Eye (tissue), 1 donor: ENCODE measurements at regions not wholly inside any gene's neighbourhood (a gene's known extent, or its start where the extent isn't known, plus 50 kb on each side); places are given as distances from the start of the nearest gene placed in this dataset.

Experiments
- DNase-seq: peaks from one replicate; pipeline ENCODE4 v3.0.0-alpha.2; 2015

DNA sequence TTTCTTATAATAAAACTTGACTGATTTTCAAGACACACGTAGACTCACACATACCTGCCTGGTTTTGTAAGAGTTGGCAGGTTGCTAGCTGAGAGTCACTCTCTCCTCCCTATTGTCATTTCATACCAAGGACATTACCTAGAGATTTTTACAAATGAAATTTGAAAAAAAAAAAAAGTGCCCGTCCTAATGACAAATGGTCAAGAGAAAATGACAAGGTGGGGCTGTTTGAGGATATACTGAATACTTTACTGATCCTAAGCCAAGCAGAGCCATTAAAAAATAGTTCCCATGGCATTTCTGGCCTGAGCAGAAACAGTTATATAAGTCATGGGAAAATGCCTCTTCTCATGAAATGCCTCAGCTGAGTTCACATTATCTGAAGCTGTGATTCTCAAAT lies 150.2 kb downstream of the DYRK2 start:
- DNase-seq = no peak

DNA sequence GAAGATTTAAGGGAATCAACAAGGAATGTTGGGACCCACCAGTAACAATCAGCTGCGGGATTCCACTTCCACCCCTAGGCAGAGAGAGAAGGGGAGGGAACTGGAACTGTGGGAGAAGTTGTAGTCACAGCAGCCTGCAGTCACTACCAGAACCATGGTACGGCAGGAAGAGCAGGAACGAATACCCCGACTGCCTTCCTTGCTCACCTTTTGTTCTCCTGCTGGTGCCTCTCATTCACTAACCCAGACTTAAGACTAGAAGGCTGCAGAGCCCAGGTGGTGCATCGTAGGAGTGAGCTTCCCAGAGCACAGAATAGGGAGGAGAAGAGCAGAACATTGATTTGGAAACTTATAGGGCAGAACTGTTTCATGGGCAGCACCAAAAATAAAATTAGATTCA lies 154.2 kb downstream of the DYRK2 start:
- DNase-seq = no peak

DNA sequence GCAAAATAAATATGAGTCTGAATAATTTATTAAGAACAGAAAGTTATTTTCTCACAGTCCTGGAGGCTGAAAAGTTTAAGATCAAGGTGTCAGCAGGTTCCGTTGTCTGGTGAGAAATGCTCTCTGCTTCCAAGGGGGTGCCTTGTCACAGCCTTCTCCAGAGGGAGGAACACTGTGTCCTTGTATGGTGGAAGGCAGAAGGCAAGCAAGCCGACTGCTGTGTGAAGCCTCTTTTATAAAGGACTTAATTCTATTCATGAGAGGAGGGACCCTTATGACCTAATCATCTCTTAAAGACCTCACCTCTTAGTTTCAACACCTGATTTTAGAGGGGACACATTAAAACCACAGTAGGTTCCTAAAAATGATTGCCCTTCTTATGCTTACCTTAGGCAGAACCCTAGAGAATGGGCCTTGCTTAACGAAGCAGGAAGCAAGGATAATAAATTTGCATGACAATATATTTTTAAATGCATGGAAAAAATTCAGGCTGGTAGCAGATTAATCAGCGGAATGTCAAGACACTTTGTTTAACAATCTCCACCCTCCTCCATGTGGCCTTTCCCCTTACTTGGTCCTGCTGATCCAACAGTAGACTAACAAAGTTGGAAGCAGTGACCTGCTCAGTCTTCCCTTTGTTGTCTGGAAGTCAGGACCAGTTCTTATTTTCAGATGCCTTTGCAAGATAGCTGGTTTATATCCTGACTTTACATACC lies 154.9 kb downstream of the DYRK2 start:
- no peak for DNase-seq

DNA sequence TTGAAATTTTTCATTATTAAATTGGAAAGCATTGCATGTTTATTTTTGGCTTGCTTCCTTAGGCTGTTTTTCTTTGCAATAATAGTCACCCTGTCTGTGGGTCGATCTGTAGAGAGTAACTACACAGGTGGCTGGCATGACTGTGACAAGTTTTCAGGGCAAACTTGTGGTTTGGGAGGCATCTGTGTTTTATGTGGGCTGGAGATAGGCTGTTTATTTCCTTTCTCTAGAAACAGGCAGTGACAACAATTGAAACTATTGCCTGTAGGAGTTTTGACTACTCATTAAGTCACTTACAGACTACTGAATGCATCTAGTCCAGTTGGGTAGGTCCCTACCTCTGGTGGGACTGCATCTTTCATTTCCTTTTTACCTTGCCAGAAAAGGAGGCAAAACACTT lies 155.6 kb downstream of the DYRK2 start:
- no peak for DNase-seq

DNA sequence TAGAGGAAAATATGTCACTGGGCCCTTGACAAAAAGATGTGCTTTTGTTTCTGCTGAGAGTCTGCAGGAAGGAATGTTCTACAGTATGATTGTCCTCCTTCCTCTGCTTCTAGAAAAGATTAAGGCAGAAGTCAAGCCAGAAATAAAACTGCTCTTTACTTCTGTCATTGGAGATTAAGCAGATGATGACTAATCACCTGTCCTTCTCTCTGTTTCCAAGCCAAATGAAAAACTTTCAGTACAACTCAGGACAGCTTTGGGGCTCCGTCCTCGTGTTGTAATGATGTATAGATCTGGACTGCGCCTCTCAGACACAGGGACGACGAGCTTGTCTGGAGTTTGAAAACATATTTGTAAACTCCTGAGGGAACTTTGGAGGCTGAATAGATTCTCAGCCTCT lies 159.3 kb downstream of the DYRK2 start:
- no peak for DNase-seq

DNA sequence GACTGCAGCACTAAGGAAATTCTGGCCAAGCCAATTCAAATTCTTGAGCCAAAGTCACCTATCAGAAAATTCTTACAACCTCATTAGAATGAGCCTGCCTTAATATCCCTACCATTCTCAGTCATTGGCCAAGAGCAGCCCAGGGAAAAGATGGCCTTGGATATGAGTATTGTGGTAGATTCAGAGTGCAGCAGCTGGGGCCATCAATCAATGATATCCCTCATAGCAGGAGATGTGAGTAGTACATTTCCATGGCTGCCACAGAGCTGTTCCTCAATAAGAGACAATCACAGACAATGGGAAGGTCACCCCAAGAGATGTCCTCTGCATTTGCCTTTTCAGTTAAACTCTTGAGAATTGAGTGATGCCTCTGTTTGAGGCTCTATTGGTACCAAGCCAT lies 161.6 kb downstream of the DYRK2 start:
- no peak for DNase-seq

DNA sequence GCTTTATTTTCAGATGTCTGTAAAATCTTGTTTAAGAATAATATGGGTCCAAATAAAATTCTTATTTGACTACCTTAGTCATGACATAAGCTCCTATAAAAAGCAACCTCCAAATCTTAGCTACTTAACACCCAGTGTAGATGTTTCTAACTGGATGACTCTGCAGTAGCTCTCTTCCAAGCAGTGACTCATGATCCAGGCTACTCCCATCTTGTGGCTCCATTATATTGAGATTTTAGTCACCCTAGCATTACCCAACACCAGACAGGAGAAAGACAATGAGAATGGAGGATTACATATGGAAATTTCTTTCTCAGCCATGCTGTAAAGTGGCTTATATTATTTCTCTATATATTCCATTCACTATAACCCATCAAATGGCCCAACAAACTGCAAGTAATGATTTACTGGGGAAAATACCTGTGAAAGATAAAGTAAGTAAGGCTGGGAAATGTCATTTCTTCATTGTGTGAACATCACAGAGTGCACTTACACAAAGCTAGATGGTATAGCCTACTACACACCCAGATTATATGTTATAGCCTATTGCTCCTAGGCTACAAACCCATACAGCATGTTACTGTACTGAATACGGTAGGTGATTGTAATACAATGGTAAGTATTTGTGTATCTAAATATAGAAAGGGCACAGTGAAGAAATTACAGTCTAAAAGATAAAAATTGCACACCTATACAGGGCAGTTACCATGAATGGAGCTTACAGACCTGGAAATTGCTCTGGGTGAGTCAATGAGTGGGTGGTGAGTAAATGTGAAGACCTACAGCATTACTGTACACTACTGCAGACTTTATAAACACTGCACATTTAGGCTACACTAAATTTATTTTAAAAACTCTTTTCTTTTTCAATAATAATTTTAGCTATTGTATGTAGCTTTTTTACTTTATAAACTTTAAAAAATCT lies 163.2 kb downstream of the DYRK2 start:
- no peak for DNase-seq

DNA sequence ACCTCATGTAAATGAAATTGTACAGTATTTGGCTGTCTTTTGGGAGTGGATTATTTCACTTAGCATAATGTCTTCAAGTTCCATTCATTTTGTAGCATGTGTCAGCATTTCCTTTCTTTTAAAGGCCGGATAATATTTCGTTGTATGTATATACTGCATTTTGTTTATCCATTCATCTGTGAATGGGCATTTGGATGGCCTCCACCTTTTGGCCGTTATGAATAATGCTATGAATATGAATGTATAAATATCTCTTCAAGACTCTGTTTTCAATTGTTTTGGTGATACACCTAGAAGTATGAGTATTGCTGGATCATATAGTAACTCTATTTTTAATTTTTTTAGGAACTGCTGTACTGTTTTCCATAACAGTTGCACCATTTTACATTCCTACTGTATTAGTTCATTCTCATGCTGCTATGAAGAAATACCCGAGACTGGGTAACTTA lies 164.9 kb downstream of the DYRK2 start:
- no peak for DNase-seq

DNA sequence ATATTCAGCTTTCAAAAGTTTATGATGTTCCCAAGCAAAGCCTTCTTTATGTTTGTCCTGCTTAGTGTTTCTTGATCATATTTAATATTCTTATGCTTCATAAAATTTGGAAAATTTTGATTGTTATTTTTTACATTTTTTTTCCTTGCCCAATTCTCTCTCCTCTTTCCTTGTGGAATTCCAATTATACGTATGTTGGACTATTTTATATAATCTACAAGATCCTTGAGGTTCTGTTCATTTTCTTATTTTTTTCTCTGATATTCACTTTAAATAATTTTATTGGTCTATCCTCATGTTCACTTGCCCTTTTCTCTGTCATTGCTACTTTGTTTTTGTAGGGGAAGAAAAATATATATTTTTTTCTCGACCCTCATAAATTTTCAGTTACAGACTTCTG lies 167.7 kb downstream of the DYRK2 start:
- DNase-seq = no peak

DNA sequence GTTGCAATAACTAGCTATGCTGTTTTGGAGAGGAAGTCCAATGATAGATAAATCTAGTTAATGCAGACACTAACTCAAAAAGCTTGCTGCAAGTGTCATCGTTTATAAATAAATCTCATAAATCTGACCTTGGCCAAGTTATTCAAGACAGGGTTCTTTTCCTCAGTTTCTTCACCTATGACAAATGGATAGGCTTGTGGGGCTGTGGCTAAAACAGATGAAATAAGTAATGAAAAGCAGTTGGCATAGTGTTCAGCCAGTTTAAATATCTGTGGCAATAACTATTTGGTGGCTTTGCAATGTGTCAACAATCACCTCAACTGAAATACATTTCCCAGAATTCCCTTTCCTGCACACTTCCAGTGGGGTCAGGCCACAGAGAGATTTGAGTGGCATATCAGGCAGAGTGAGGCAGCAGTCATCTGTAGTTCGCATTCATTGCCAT lies 169.9 kb downstream of the DYRK2 start:
- no peak for DNase-seq

DNA sequence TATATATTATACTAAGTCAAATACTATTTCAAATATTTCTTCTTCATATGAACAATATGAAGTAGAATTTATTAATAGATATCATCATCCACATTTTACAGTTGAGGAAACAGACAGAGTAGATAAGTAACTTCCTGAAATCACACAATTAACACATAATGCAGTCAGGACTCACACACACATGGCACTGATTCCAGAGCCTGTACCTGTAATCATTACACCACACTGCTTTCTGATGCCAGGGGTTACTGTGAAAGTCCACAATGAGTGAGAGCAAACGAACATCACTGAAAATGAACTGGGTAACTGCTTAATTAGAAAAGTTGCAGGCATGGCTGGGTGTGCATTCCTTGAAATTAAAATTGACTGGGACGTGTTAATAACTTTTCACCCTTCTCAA lies 169.3 kb upstream of the IFNG-AS1 start:
- no peak for DNase-seq

DNA sequence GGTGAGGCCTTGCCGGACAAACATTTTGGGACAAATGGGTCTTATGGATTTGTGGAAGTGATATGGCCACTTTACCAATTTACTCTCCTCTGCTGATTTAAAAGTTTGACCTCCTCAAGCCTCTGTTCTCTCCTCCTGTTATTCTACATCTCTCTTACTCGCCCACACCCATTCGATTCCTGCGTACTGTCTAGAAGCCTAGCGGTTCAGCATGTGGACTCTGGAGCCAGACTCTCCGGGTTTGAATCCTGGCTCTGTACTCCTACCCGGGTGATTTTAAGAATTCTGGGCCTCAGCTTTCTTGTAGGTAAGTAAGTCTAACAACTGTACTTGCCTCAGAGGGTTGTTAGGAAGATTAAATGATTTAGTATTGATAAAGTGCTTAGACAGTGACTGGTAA lies 168.6 kb upstream of the IFNG-AS1 start:
- no peak for DNase-seq

DNA sequence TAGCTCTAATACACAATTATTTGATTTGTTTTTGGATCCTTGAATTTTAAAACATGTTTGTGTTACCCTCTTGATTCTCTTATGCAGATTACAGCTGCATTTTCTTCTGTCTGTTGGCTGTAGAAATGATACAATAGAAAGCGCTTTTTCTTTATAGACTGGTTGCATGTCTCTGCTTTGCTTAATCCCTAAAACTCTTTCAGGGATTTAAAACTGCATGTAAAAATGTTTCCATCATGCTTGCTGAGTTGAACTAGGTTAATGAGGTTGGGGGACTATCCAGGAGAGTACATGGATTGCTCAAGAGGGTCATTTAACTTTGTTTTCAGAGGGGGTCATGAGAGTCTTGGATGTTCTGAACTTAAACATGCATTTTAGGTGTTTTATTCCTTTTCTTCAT lies 166.4 kb upstream of the IFNG-AS1 start:
- DNase-seq = no peak

DNA sequence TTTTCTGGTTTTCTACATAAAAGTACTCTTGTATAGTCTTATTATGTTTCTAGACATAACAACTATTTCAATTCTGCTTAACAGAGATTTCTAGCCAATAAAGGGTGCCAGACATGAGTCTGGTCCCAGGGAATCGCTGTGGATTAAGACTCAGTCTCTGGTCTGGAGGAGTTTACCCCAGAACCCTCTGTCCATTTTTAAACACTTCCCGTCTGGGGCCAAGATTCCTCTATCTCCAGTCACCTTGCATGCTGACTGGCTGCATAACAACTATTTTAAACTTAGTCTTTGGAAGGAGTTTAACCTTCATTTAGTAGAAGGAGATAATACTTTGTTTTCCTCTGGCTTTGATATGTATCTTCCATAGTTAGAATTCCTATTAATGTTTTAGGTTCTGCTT lies 163.1 kb upstream of the IFNG-AS1 start:
- no peak for DNase-seq

DNA sequence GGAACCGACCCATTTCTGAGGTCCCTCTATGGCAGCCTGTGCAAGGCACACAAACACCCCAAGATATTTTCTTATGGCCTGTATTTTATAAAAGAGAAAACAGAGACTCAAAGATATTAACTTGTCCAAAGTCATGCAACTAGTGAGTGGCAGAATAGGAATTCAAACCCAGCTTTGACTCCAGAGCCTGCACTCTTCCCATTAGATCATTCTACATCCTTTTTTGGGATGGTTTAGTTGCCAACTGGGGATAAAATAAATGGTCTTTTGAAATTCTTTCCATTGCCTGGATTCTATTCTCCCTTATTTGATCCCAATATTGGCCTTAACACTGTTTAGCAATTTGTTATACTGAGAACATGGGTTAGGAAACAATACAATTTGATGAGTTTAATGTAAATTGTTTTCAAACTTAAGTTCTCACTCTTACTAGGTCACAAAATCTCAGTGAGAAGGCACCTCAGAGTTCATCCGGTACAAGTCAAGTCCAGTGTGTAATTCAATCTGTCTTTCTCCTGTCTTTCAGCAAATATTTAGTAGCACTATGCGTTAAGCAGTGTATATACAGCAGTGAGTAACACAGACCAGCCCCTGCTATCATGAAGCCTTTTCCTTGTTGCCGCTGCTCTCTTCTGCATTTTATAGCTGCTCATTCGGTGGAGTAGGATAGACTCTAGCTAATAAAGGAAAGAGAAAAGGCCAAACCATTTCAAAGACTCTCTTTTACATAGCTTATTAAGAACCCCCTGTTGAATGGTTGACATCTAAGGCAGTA lies 162.1 kb upstream of the IFNG-AS1 start:
- no peak for DNase-seq

DNA sequence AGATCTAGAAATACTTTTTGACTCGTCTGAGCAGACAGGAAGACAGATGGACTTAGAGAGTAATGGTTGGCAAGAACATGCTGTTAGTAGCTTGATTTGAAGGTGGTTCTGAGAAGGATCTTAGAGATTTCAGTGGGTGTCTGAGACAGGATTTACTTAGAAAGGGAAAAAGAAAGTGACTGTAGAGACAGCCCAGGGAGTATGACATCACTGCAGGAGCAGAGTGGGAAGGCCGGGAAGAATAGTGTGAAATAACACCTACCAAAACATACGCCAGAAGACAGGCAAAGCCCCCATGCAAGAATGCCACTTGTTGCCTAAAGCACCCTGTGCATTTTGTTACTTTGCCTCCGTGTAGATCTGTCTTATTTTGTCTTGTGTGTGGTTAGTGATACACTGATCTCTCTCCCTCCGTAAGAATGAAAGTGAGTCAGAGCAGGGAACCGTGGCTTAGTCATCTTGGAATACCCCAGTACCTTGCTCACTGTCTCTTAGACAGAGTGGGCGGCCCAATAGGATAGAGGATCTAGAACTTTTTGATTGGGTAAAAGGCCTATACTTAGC lies 161.3 kb upstream of the IFNG-AS1 start:
- peak; percentile 12 for DNase-seq

DNA sequence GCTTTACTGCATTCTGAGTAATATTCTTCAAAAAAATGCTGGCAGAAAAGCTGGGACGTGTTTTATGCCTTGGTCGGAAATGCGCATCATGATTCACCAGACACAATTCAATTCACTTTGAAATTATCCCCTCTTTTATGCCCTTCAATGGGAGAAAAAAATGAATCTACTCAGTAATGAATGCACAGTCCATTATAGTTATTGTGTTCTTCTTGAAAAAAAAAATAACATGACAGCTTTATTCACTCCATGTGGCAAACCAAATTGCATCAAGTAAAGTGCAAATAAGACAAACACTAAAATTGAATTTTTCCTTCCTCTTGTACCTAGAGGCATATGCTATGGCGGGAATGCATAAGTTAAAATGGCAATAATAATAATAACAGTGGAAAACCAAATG lies 159.4 kb upstream of the IFNG-AS1 start:
- no peak for DNase-seq

DNA sequence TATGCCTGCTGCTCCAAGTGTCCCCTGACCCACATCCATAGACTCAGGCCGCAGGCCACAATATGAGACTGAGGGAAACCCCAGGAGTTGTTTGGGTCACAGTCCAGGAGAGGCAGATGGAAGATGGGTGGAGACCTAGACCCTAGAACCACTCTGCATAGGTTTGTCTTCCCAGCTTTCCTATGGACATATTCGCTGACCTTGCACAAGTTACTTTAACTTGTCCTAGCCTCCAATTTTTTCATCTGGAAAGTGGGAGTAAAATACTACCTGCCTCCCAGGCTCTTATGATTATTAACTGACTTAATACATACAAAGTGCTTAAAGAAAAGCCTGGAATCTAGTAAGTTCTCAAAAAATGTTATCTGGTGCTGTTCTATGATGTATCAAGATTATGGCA lies 157.1 kb upstream of the IFNG-AS1 start:
- DNase-seq = no peak

DNA sequence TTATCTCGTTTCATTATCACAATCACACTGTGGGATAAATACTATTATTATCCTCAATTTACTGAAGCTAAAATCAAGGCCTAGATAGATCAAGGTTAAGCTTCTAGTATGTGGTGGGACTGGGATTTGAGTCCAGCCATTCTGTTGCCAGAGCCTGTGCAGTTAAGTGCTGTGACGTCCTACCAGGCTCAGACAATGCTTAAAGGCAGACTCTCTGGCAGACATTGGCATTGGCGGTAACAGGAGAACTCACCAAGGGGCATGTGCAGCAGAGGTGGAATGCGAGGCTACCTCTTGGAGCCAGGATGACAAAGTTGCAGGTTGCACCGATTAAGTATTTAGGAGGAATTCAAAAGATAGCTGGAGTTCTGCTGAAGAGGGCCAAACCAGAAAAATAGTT lies 155.6 kb upstream of the IFNG-AS1 start:
- DNase-seq = no peak

DNA sequence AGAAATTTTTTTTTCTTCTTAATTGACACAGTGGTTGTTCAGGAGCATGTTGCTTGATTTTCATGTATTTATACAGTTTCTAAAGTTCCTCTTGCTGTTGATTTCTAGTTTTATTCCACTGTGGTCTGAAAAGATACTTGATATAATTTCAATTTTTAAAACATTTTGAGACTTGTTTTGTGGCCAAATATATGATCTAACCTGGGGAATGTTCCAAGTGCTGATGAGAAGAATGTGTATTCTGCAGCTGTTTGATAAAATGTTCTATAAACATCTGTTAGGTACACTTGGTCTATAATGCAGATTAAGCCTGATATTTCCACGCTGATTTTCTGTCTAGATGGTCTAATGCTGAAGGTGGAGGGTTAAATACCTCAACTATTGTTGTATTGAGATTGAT lies 151.4 kb upstream of the IFNG-AS1 start:
- DNase-seq = peak; percentile 22

DNA sequence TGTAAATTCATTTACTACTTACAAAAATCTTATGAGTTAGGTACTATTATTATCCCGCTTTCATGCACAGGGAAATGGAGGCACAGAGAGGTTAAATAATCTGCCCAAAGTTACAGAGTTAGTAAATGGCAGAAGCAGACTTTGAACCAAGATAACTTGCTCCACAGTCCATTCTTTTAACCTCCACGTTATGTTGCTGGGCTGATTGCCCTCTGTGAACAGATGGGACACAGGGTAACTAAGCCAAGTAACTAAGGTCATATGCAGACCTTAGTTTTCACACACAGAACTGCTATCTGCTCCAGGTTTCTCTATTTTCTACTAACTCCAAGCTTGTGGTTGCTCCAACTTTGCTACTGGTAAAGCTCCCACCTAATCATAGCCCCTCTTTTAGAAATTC lies 147.1 kb upstream of the IFNG-AS1 start:
- no peak for DNase-seq

DNA sequence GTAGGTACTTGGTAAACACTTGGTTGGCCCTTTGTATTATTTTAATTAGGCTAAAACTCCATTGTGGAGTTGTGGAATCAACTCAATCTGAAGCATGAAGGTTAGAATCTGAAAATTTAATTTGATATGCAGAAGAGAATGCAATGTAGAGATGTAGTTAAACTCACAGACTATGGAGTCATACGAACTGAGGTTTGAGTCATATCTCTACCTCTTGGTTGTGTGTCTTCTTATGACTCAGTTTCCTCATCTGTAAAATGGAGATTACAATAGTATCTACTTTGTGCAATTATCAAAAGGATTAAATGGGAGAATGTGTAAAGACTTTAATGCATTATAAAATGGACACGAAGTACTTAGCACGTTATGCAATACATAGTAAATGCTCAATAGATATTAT lies 146.0 kb upstream of the IFNG-AS1 start:
- DNase-seq = no peak

DNA sequence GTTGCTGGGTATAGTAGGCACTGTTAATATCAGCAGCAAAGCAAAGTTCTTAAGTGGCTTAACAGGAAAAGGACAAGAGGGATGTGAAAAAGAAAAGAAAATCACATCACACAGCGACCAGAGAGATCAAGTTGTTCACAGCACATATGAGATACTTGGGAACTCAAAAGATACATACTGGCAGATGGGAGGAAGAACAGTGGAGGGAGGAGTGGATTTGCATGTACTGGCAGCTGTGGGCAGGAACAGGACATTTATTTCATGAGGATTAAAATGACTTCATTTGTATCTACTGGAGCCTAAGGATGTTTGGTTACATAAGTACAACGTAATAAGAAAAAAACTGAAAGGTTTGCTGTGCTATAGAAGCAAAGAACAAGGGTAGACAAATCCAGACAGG lies 136.5 kb upstream of the IFNG-AS1 start:
- DNase-seq = no peak
